Pulmonary artery endothelial cell (primary cell): ENCODE measurements at regions not wholly inside any gene's neighbourhood (a gene's known extent, or its start where the extent isn't known, plus 50 kb on each side); places are given as distances from the start of the nearest gene placed in this dataset.

Experiments
- DNase-seq: peaks from one replicate; pipeline ENCODE4 v3.0.0-alpha.2; 2011; ENCODE audit warnings: low read depth, low spot score

DNA sequence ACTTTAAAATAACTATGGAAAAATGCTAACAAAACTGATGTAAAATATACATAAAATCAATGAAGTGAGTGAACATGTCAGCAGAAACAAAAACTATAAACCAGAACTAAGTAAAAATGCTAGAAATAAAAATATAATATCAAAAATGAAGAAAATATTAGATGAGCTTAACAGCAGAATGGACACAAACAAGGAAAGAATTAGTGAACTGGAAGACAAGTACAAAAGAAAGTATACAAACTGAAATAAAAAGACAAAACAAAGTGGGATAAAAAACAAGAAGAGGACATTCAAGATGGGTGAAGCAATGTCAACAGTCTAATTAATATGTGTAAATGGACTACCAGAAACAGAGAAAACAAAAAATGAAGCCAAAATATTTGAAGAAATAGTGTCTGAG is 339.2 kb downstream of the NXPE2 start:
- no peak for DNase-seq

DNA sequence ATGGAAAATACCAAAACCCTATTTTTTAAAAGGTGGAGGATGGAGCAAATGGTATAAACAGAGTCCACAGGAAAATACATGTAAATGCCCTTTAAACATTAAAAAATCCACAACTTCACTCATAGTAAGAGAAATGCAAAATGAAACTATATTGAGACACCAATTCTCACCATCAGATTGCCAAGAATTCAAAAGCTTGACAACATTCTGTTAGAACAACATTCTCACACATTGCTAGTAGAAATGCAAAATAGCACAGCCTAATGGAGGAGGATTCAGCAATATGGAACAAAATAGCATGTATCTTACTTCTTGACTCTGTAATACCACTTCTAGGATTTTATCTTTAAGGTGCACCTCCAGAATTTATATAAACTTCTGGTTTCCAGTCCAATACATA is 351.8 kb downstream of the NXPE2 start:
- DNase-seq, result no peak

DNA sequence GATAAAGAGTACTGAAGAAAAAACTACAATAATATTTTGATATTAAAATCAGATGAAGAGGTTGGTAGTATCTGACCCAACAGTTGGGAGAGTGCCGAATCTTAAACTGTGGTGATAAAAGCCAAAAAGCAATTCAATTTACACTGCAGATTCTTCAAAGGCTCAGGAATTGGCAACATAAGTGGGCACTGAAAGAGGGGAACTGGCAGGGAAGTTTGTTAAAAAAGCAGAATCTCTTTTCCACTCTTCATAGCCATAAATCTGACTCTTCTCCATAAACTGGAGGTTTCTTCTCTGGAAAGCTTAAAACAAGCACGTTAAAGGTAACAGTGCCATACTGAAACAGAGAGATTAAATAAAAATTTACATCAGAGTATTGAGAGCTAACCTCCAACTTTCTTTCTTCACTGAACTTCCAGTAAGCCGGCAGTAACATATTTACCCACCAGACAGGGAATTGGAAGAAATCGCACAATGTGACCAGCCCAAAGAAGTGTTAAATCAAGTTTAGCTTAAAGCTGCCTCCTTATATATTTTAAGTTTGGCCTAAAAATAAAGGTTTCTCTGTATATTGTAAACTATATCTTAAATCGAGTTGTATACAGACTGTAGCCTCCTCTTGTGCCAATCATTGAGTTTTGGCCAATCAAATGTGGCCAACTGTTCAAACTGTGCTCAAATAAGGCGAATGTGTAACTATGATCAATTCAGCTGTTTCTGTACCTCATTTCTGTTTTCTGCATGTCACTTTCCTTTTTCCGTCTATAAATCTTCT is 358.3 kb downstream of the NXPE2 start:
- DNase-seq, result no peak

DNA sequence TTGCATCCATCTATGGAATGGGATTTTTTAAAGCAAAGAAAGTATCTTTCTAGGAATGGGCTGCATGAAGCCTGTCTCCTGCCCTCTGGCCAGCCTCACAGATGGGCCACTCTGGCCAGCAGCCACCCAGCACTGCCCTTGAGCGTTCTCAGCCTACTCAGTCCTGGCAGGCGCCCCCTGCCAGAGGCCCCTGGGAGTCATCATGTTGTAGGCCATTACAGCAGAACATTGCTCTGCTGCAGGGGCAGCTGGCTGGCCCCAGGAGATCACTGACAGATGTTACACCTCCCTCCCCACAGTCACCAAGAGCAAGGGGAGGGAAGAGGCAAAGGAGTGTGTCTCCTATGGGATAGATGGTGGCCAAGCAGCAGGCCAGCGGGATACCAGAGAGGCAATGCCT is 363.7 kb downstream of the NXPE2 start:
- DNase-seq, result no peak

DNA sequence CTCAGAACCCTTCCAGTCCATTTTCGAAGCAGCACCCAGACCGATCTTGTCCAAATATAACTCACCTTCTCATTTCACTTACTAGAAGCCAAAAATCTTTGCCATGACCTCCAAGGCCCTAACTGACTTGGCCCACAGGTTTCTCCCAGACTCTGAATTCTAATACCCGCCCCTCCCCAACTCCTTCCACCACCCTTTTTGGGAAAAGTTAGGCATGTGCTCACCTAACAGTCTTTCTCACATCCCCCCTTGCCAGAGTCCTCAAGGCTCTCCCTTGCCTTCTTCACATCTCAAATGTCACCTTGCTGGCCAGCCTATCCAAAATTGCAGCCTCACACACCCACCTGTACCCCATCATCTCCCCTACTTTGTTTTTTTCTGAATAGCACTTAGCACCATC is 369.3 kb downstream of the NXPE2 start:
- DNase-seq, result no peak

DNA sequence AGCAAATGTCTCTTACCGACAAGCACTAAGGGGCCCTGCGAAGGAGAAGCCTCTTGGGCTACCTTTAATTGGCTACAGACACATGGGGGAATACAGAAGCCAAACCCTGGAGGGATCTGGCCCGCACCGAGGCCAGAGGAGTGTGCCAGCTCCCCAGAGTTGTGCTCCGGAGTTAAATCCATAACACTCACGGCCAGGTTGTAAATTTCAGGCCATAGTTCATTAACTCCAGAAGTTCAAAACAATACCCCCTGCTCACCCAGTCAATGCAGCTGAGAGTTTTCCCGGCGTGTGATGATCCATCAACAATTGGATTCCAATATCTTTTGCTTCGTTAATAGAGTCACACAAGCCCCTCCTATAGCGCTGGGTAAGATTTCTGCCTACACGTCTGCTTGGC is 371.5 kb downstream of the NXPE2 start:
- no peak for DNase-seq

DNA sequence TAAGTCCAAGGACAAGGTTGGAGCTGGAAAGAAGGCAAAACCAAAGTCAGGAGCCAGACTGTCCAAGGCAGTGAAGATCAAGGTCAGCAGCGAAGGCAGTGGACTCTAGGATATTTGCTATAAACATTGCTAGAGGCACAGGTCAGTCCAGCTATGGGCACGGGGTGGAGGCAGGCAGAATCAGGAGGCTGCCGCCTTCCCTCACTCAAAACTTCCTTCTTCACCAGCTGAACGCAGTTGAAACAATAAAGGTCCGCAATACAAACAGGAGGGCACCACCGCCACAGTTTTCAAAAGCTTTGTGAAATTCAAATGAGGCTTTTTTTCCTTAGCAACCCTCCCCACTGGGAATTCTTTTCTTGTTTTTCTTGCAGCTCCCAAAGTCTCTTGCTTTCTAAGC is 372.4 kb downstream of the NXPE2 start:
- DNase-seq, result no peak

DNA sequence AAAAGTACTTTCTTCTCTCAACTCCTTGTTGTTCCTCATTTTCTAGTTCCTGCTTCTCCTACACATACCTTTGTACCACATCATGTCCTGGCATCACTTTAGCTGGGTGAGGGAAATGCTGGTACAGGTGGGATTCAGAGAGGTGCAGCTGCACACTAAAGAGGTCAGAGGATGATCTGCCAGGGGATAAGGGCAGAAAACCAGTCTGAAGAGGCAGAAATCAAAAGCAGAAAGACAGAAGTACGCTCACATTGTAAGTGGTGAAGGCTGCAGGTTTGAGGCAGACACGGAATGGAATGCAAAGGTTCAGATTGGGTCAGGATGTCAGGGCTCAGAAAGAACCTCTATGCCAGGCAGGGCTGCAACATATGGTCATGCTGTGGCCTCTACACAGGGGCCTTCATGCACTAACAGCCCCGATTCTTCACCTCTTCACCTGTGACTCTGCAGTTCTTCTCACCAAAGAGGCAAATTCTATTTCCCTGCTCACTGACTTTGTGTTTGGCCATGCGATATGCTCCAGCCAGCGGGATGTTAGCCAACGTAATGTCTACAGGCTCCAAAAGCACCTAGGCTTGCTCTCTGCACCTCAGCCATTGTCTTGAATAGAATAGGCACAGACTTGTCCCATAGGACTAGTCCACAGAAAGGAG is 373.7 kb downstream of the NXPE2 start:
- no peak for DNase-seq

DNA sequence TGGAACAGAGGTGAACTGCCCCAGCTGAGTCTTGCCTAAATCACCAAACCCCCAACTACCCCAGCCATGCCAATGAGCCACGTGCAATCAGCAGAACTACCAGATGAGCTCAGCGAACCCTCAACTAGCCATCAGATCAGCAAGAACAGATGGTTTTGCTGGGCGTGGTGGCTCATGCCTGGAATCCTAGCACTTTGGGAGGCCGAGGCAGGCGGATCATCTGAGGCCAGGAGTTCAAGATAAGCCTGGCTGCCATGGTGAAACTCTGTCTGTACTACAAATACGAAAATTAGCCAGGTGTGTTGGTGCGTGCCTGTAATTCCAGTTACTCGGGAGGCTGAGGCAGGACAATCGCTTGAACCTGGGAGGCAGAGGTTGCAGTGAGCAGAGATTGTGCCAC is 374.3 kb downstream of the NXPE2 start:
- no peak for DNase-seq

DNA sequence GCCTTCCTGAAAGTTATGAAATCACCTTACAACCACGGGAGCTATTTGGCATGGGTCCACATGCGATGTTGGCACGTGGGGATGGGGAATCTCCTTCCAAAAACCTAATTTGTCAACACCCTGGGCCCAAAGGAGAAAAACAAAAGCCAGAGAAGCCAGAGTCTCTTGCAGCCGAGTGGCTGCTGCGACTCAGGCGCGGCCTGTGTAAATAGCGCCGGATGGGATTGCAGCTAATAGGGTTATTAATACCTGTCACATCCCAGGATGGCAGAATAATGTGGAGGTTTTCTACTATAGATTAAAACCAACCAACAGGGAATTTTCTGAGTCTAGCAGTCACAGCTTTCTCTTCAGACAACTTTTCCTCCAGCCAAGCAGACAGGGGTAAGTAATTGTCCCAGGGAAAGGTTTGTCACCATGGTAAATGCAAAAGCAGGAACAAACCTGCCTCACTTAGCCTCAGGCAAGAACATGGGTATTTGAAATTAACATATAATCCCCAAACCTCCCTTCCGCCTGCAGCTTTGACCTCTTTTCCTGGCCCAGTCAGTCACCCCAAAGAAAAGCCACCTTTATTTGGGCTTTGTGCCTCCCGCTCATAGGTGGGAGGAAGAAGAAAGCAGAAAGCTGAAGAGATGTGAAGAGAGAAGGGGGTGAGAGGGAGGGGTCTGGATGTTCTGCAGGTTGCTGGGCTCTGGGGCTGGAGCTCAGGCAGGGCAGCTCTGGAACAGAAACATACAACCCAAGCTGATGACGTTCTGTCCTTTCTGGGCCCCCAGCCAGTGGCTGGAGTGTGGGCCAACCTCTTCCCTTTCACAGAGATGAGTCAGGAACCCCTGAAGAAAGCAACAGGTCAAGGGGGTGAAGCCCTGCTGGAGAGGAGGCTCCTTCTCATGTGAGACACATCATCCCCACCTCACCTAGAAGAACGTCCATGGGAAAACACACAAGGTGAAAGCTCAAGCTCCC is 376.5 kb downstream of the NXPE2 start:
- DNase-seq, result no peak

DNA sequence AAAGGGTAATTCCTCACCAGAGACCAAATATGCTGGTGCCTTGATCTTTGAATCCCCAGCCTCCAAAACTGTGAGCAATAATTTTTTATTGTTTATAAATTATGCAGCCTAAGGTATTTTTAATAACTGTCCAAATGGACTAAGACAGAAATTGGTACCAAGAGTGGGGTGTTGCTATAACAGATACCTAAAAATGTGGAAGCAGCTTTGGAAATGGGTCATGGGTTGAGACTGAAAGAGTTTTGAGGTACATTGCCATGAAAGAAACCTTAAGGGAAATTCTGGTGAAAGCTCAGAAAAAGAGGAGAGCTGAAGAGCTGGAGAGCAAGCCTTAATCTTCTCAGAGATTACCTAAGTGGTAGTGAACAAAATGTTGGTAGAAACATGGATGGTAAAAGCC is 378.2 kb downstream of the NXPE2 start:
- no peak for DNase-seq

DNA sequence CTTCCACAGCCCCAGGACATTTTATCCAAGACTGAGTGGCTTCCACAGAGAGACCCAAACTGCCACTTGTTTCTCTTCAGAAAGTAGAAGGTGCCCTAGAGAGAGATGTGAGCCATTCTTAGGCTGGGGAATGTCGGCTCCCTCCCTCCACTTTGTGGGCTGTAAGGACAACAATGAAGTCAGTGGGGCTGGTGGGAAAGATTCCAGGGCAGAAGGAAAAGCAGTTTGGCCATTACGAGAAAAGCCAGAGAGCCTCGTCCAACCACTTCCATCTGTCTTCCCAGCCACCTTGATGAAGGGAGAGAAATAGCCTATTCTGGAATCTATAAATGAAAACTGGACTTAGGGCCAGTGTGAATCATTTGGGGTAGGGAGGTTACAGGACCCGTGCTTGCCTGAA is 382.5 kb downstream of the NXPE2 start:
- no peak for DNase-seq

DNA sequence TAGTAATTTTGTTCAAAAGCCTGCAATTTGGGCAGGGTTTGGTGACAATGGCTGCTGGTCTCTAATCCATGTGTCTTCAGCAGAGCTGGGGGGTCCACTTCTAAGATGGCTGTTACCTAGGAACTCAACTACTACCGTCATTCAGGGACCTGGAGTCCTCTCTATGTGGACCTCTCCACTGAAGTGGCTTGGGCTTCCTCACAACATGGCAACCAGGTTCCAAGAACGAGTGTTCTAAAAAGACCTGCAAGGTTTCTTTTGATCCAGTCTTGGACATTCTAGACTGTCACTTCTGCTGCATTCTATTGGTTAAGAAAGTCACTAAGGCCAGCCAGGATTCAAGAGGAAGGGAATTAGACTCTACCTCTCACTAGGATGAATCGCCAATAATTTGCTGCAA is 387.0 kb downstream of the NXPE2 start:
- no peak for DNase-seq

DNA sequence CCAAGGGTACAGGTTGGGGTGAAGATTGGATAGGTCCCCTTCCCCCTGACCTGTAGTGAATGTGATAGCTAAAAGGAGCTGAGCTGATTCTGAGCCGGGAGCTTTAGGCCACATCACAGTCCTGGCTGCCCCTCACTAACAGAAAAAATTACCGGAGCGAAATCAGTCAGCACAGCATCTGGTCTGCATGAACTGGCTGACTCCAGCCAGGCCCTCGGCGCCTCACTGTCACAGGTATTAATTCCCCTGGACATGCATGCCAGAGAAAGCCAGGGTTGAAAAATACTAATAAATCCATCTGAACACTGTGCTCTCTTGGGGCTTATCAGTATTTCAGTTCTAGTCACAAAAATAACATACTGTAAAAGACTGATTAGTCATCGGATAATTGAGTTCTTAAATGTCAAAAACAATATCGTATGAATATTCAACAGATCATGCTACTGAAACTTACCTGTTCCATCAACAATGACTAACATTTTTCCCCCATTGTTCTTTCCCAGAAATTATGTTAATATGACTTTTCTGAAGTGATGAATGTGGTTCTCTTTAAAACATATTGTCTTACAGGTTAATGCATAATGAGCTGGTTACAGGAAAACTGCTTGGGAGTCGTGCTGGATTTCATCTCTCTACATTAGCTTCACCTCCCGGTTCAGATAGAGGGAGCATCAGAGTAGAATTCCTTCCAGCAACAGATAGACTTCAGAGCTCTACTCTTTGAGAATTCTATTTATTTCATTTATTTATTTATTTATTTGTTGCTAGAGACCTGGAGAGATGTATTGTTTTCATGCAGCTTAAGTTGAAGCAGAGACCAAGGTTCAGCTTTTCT is 387.7 kb downstream of the NXPE2 start:
- DNase-seq, result no peak

DNA sequence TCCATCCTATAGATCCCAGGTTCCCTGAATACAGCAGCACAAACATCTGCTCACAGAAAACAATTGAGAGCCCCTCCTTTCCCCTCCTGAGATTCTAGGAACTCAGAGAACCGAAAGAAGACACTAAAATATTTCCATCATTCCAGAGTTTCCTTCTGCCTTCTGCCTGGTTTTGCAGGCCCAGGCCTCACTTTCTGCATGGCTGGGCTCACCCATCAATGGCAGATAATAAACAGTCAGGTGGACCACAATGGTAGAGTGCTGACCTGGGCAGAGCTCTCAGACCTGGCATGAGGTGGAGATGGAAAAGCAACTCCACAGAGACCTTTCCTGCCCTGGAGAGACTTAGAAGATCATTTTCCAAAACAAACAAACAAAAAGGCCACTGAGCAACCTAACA is 389.1 kb downstream of the NXPE2 start:
- DNase-seq, result no peak

DNA sequence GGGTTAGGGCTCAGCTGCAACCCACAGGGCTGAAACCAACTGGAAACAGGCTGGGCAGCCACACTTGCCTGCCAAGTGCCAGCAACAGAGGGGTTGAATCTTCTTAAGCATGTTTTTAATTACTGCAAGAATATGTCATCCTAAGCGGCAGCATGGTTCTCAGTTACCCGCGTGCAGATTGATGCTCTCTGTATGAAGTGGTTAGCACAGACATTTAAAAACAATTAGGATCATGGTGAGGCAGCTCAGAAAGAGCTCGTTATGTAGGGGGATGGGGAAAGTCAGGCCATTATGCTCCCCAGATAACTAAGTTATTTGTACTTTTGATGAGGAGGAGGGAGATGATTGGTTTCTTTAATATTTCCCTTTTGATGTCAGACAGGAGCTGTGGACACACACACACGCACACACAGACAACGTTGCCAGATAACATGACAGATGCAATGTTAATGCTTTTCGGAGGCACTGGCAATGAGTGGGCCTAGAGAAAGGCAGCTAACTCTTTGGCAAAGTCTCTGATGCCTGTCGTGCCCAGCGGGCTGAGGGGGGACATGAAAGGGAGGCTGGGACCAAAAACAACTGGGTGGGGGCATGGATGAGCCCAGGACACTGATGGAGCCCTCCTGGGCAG is 389.7 kb downstream of the NXPE2 start:
- no peak for DNase-seq

DNA sequence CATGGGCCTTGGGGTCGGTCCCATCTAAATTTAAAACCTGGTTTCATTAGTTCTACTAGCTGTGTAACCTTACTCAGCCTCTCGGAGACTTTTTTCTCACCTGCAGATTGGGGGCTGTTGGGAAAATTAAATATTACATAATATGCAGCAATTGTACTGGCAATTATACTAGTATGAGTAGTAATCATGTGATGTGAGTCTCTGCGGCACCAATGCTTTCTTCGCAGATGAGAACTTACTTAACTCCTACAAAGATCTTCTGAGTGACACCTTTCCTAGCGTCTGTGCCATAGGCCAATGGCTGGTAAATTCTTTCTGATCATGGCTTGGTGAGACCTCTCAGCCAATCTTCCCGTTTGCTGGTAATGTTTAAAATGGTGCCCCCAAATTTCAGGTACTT is 391.3 kb downstream of the NXPE2 start:
- no peak for DNase-seq

DNA sequence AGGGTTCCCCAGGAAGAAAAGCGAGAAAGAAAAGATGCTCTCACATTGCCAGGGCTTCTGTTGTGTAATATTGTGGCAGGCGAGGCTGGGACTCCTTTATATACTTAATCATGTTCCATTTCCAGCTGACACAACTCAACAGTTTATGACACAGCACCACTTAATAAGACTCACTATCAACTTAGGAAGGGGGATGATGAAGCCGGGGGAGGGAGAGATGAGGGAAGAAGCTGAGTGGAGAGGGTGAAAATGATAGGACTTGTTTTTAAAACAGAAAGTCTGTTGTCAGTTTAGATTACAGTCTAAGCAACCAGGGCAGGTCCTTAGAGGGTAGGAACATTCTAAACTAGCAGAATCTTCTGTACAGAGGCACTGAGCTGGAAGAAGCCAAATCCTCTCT is 397.0 kb downstream of the NXPE2 start:
- no peak for DNase-seq

DNA sequence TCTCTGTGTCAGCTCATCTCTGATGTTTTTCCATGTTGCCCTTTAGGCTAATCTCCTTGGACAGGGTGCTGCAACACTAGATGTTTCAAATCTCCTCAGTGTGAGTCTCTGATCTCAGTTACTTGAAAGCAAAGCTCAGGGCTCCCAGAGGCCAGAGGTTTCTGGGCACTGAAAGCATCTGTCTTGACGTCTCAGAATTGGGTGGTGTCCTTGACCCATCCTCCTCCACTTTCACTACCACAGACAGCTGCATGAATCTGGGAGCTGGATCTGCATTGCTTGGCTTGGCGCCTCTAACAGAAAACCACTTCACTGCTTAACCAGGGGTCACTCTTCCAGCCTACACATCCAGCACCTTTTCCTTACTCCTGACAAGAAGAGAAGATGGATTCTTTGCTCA is 399.4 kb downstream of the NXPE2 start:
- DNase-seq, result no peak

DNA sequence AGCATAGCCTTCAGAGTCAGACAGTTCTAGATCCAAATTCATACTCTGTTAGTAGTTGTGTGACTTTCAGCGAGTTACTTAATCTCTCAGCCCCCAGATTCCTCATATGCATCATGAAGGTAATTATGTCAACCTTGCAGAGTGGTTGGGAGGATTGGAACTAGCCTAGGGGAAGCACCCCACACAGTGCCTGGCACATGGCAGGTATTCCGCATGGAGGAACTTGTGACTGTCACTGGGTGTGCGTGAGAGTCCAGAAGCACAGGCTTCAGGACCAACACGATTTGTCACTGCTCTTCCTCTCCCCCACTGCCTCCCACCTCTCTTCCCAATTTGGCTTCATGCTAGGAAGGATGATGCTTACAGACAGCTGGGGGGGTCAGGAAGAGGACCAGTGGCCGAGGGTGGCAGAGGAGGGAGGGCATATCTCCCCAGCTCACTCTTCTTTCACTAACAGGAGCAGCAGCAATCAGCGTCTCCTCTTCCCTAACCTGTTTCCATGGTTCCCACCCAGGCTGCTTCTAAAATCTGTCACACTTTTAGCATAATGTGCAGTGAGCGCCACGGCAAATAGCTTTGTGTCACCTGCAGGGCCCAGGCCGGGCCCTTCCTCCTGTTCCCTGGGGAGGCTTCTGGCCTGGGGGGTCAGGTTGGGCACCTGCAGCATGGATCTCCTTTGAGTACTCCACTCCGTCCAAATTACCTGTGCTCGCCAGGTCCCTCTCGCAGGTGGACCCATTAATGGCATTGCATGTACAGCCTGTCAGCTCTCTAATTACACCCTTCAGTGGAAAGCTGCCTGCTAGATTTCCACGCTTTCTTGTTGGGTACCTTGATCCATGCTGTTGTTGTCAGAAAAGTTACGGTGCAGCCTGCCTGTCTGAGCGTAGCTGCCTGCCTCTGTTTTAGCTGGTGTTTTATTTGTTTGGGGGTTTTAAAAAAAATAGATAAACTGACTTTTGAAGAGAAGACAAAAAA is 400.4 kb downstream of the NXPE2 start:
- DNase-seq, result no peak
